Suppressor macrophage treated with lipopolysaccharide for 1 hour (primary cell): ENCODE measurements at regions not wholly inside any gene's neighbourhood (a gene's known extent, or its start where the extent isn't known, plus 50 kb on each side); places are given as distances from the start of the nearest gene placed in this dataset.
"Not testable (repeated sequence)": the region's sequence is repeated elsewhere in the genome, so short reads cannot be mapped to it uniquely, and the experiment has no call there.

Experiments used
- DNase-seq, 3 donors: peaks; one replicate each; pipeline ENCODE4 v3.0.0-alpha.2; 2020 to 2022

DNA sequence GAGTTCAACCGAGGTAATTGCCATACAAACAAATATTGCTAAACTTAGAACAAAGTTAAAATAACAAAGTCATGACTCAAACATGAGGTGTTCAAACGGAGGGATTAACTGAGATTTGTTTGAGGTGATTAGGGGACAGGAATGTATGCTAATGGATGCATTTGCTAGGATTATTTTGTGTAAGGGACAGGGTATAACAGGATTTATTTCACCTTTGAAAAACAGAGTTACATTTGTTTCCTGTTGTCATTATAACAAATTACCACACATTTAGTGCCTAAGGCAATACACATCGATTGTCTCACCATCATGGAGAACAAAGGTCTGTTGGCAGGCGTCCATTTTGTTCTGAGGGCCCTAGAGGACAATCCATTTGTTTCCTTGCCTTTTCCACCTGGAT is 304.3 kb upstream of the CNTNAP5 start:
- no peak for DNase-seq

DNA sequence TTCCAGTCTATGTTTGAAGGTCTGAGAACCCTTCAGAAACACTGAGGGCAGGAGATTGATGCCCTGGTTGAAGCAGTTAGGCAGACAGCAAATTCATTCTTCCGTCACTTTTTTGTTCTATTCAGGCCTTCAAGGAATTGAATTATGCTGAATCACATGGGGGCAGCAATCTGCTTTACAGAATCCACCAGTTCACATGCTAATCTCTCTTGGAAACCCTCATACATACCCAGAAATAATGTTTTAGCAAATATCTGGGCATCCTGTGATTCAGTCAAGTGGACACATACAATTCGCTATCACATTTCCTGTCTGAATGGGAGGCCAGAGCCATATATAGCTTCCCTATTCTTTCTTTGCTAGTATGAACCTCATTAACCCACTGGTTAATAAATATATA is 301.4 kb upstream of the CNTNAP5 start:
- DNase-seq = no peak

DNA sequence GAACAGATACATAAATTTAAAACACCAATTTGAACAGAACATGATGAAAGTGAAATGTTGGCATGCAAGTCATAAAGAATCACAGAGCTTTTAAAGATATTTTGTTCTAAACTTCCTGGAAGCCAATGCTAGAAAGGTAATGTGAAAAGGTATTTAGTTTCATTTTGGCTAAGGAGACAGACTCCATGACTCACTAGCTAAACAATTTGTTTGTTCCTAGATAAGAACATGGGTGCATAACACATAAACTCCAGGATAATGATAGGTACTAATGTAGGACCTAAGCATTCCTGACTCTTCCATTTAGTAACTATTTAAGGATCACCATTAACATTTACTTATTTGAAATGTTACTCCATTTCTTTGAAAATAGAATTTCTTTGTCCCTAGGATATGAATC is 292.5 kb upstream of the CNTNAP5 start:
- DNase-seq = no peak

DNA sequence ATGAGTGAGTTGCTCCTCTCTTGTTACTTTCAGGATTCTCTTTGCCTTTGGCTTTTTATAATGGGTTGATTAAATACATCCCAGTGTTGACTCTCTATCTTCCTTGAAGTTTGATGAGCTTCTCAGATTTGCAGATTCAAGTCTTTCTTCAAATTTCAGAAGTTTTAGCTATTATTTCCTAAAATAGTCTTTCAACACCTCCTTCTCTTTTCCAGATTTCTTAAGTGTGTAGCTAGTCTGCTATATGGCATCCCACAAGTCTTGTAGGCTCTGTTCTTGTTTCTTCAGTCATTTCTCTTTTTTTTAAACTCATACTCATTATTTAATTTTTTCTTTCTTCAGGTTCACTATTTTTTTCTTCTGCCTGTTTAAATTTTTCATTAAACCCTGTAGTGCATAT is 287.7 kb upstream of the CNTNAP5 start:
- DNase-seq = peak in 1 of 3 donors; percentile 11

DNA sequence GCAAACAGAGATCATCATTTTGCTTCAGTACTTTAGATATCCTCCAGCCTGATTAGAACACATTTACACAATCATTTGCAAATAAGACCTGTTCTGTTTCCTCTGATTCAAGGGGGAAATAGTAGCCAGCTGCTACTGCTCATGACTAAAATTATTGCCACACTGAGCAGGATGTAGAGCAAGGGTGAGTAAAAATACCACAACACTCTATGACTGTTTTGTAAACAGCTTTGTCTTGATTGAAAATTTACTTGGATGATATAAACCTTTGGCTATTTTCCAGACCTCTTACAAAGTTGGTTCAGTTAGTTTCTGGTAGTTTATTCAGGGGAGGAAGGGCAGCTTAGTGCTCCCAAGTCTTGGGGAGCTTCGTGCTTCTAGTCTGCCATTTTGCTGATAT is 286.4 kb upstream of the CNTNAP5 start:
- peak; percentile 18 to 75 (median 59) for DNase-seq

DNA sequence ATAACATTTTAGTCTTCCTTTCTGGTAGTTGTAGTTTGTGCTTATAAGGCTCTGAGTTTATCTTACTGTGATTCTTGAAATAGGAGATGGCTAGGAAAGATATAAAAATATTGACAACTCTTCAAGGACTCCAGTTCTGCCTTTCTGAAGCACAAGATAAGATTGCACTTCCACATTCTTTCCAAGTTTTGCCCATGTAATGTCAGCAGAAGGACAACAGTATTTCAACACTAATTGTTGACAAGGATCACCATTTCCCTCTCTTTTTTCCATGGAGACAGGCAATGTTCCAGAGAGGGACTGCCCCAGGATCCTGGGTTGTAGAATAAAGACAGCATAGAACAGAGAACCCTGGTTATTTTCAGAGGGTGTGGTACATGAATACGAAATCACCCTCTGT is 279.1 kb upstream of the CNTNAP5 start:
- peak in 1 of 3 donors; percentile 1 for DNase-seq

DNA sequence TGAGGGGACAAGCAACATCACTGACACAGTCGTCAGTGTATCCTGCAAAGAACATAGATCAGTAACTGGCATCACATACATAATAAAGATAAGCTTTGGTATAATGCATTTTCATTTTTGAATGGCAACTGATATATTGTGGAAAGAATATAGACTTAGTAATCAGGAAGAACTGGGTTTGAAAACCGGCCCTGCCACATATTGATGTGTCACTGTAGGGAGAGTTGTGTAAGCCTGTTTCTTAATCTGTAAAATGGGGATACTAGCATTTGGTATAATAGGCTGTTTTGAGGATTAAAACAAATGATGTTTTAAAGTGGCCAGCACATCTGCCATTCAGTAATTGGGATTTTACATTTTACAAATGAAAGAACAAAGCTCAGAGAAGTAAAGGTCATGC is 277.8 kb upstream of the CNTNAP5 start:
- peak in 2 of 3 donors; percentile 3 to 11 for DNase-seq

DNA sequence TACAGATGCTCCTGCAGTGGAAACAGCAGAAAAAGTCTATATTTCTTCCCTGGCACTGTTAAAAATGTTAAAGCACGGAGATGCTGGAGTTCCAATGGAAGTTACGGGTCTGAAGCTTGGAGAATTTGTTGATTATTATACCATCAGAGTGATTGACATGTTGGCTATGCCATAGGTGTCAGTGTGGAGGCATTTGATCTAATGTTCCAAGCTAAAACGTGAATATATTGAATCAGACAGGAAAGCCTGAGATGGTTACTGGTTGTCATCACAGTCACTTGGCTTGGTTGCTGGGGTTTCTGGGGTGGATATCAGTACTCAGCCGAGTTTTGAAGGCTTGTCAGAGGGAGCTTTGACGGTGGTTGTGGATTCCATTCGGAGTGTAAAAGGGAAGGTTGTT is 262.9 kb upstream of the CNTNAP5 start:
- no peak for DNase-seq

DNA sequence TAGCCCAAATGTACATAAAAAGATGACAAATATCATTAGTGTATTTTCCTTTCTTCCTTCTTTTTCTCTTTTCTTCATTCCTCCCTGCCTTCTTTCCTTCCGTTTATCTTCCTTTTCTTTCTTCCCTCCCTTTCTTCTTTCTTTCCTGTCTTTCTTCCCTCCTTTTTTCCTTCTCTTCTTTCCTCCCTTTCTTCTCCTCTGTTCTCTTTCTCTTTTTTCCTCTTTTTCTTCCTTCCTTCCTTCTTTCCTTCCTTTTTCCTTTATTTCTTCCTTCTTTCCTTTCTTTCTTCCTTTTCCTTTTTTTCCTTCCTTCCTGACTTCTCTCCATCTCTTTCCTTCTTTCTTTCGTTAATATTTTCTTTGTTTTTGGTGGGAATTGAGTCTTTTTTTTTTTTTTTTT is 256.9 kb upstream of the CNTNAP5 start:
- DNase-seq = no peak

DNA sequence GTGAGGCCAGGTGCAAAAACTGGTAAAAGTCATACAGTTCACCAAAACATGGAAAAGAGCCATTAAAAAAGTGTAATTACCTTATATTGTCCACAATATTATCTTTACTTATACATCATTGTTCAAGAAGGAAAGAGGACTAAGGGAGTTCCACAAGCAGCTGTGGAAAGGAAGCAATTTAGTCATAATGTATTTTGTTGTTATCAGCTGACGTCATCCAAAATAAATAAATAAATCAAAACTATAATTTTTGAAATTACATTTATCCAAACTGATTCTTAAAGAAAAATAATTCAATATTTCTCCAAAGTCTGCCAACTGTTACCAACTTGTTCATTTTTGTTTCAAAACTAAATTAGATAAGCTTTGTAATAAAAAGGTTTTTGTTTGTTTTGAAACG is 256.1 kb upstream of the CNTNAP5 start:
- DNase-seq = no peak

DNA sequence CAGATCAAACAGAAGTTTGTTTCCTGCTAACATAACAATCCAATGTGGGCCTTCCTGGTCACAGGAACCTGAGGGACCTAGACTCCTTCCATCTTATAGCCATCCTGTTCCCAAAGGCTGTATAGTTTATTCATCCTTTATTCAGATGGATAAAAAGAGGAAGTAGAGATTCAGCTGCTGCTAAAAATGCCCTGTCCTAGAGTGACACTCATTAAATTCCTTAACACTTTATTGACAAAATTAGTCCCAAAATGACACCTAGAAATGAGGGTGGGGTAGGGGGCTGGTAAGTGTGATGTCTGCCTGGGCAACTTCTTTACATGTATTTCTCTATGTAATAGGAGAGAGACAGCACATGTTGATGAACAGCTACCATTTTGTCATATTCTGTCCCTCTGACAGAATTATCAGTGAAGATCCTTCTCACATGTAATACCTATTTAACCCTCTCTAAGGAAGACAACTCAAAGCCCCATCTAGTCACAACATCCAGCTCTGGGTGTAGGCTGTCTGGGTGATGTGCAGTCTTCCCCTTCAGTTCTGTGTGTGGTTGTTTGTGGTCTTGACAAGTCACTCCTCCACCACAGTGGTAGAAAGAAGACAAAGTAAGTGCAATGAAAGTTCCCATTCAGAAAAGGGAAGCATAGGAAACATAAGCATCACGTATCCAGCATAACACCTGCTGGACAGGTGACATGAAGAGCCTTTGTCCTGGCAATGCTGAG is 253.9 kb upstream of the CNTNAP5 start:
- DNase-seq = no peak

DNA sequence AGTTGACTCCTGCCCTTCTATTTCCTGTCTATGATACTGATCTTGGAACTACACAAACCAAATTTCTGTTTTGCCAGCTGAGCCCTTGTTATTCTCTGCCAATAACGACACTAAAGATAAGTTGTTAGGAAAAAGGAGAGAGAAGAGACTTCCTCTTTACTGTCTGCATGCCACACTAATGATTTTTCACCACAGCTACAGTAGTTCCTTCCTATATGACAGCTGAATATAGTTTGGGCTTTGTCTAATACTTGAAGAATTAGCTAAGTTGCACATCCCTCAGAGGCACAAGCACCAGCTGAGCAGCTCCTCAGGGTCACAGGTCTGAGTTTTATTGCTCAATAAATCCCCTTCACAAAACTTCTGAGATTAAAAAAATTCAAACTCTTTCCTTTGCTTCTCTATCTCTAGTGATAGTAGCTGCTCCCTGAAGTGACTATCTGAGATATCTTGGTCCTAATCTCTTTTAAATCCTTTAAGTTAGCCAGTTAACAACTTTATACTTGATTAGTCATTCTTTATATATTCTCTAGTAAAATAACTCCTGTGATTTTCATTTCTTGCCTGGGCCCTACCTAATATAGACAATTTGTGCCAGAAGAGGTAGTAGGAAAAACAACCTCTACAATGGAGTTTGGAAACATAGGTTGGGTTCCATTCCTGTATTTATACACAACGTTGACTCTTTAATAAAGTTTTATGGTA is 253.0 kb upstream of the CNTNAP5 start:
- no peak for DNase-seq

DNA sequence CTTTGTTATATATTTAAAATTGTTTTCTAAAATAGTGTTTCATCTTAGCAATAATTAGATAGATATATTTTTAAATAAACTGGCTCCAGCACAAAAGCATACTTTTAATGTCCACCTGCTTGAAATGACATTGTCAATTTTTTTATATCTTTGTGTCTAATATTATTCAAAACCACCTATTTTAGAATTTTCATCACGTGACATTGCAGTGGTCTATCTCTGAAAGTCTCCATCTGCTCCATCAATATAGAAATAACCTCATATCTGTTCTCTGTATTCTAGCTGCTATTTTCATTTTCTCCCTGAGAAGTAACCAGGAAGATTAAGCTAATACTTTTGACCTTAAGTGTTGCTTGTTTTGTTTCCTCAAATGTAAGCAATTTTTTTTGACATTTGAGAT is 248.0 kb upstream of the CNTNAP5 start:
- no peak for DNase-seq

DNA sequence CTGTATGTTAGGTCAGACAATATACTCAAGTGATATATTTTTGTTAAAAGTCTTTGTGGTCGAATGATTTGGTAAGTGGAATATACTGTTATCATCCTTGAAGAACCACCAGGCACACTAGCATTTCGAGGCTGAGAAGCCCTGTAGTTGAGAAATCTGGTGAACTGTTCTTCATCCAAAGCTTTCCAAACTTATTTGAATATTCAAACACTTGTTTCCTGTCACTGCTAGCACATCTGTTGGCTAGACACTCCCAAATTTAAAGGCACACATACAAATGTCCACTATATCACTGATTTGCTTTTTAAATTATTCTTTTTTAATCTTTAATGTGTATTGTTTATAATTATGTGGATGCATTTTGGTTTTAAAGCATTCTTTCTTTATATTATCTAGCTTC is 241.9 kb upstream of the CNTNAP5 start:
- no peak for DNase-seq

DNA sequence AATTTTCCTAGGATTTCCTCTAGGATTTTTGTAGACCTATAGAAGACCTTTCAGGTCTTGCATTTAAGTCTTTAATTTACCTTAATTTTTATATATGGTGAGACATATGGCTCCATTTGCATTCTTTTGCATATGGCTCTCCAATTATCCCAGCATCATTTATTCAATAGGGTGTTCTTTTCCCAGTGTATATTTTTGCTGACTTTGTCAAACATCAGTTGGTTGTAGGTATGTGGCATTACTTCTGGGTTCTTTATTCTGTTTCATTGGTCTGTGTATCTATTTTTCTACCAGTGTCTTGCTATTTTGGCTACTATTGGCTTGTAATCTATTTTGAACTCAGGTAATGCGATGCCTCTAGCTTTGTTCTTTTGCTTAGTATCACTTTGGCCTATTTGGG is 239.8 kb upstream of the CNTNAP5 start:
- DNase-seq = no peak

DNA sequence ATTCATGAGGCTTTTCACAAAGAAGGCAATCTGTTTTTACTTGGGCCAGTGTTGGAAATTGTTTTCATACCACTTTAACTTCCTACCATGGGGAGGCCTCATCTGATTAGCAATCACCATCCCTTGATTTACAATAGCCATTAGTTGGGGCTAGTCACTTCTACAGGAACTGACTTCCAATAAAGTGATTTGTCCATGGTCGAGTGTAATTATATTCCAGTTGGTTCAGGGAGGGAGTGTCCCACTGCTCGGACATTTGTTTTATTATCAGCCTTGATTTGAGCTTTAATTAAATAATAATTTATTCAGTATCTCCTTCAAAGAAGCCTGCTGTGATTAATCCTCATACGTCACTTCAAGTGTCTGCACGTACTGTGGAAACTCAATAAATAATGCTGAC is 233.9 kb upstream of the CNTNAP5 start:
- no peak for DNase-seq

DNA sequence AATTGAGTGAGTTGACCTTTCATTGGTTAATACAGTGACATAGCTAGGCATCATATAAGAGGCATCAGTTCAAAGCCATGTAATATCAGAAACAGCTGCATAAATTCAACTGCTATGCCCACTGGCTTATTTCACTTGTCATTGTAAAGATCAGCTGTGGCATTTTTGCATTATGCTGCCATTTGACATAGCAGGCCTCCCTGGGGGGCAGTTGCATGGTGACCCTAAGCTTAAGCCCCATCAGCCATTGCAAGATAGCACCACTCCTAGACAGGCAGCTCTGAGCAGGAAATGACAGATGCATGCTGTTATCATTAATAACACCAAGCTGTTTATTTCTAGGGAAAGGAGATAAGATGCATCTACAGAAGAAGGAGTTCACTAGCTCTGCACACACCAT is 233.4 kb upstream of the CNTNAP5 start:
- DNase-seq = no peak

DNA sequence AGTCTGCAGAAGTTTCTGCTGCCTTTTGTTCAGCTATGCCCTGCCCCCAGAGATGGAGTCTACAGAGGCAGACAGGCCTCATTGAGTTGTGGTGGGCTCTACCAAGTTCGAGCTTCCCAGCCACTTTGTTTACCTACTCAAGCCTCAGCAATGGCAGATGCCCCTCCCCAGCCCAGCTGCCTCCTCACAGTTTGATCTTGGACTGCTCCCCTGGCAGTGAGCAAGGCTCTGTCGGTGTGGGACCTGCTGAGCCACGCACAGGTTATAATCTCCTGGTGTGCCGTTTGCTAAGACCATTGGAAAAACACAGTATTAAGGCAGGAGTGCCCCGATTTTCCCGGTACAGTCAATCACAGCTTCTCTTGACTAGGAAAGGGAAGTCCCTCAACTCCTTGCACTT is 221.0 kb upstream of the CNTNAP5 start:
- not testable (repeated sequence) for DNase-seq

DNA sequence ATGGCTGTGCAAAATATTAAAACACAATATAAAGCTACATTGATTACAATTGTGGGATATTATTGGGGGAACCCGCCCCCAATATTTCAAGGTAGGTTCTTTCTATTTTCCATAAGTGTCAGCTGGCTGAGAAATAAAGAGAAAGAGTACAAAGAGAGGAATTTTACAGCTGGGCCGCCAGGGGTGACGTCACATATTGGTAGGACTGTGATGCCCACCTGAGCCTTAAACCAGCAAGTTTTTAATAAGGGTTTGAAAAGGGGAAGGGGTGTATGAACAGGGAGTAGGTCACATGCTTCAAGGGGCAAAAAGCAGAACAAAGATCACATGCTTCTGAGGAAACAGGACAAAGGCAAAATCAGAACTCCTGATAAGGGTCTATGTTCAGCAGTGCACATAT is 219.3 kb upstream of the CNTNAP5 start:
- DNase-seq = not testable (repeated sequence)

DNA sequence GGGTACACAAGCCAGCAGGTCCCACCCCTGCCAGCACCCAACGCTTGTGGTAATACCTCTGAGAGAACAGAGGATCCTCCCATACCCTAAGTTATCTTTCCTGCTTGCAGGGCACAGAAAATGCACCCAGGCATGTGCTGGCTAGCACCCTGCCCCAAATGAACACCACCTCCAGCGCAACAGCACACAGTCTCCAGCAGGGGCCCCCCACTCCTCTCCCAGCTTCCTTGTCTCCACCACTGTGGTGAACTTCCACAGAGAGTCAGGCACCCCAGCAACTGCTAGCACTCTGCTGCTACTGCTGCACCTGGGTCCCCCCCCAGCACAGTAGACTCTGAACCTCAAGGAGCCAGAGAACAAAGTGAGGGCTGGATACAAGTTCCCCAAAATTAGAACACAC is 216.8 kb upstream of the CNTNAP5 start:
- DNase-seq = no peak

DNA sequence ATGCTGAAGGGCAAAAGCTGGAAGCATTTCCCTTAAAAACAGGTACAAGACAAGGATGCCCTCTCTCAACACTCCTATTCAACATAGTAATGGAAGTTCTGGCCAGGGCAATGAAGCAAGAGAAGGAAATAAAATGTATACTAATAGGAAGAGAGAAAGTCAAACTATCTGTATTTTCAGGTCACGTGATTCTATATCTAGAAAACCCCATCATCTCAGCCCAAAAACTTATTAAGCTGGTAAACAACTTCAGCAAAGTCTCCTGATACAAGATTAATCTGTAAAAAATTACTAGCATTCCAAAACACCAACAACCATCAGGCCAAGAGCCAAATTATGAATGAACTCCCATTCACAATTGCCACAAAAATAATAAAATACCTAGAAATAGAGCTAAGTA is 213.2 kb upstream of the CNTNAP5 start:
- no peak for DNase-seq

DNA sequence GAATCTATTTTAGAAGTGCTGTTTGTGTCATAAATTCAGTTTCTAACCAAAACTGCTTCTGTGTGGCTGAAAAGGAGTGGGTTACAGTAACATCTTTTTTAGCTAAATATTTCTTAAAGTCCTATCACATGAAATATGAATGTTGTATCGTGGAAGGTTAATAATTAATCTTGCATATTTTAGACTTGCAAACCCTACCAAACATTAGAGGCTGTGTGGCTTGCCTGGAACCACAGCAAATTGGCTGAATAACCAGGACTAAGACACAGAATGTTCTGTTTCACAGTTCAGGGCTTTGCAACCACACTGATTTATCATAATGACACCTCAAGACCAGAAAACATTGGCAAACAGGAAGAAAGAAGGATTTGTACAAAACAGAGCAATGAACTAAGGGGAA is 208.9 kb upstream of the CNTNAP5 start:
- no peak for DNase-seq

DNA sequence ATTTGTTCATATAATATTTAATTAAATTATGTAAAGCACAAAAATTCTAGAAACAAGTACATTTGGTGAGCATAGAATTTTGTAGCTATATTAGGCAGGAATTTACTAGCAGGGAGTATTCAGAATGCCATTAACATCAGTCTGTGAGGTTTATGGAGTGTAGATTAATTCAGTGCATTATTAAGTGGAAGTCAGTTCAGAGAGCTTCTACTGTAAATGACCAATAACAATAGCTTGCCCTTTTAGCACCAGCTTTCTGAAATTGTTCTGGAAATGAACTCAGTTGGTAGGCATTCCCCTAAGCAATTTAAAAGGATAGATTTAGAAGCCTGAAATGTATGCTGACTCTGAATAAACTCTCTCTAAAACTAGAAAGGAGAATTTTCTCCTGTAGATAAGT is 208.2 kb upstream of the CNTNAP5 start:
- DNase-seq = no peak

DNA sequence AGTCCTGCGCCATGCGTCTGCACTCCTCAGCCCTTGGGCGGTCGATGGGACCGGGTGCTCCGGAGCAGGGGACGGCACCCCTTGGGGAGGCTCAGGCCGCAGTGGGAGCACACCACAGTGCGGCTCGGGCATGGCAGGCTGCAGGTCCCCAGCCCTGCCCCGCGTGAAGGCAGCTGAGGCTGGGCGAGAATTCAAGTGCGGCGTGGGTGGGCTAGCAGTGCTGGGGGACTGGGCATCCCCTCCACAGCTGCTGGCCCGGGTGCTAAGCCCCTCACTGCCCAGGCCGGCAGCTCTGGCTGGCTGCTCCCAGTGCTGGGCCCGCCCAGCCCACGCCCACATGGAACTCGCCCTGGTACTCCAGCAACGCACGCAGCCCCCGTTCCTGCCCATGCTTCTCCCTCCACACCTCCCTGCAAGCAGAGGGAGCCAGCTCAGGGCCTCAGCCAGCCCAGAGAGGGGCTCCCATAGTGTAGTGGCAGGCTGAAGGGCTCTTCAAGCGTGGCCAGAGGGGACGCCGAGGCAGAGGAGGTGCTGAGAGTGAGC is 198.3 kb upstream of the CNTNAP5 start:
- no peak for DNase-seq

DNA sequence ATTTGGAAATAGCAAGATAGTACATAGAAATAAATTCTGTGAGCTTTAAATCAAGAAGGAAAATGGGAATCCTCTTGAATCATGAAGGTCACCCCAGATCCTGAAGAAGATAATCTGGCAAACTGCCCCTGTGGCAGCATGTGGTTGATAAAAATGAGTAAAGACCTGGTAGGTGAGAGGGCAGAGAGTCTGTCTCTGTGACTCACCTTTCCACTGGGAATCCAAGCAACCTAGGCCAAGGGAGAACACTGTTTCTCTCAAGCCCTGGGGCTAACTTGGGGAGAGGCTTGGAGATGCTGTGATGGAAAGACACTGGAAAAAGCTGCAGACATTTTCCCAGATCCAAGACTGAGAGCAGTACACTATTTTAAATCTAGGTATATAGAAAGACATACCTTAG is 185.8 kb upstream of the CNTNAP5 start:
- no peak for DNase-seq
